Activated naive CD8-positive, alpha-beta T cell treated with anti-CD3 and anti-CD28 coated beads, Interleukin-2, amount 10 ng/mL, durations not matched to agents 7 days and 5 days (primary cell): ENCODE measurements at regions not wholly inside any gene's neighbourhood (a gene's known extent, or its start where the extent isn't known, plus 50 kb on each side); places are given as distances from the start of the nearest gene placed in this dataset.

Experiments
- ATAC-seq: fragments of 150-1000 bp; cut with Tn5 transposase; one replicate; pipeline ENCODE4 v1.10.0; 2021; ENCODE audit warnings: low read depth, moderate library complexity
- POLR2A ChIA-PET: fragments of 350-600 bp; sonication (Branson Sonifier 250); formaldehyde crosslinking; loops from one replicate; lab custom pipeline; 2021; ENCODE audit warnings: antibody characterized with exemption; lab: Charles Lee
- DNase-seq: peaks from one replicate; pipeline ENCODE4 v3.0.0; 2021
- H3K27ac Mint-ChIP-seq: one replicate; pipeline ENCODE4 v1.8.0; 2022; ENCODE audit warnings: mild to moderate bottlenecking, mixed read lengths
- H3K27me3 Mint-ChIP-seq: one replicate; pipeline ENCODE4 v1.8.0; 2022; ENCODE audit warnings: mild to moderate bottlenecking, moderate library complexity, mixed read lengths
- H3K36me3 Mint-ChIP-seq: one replicate; pipeline ENCODE4 v1.8.0; 2021; ENCODE audit warnings: mild to moderate bottlenecking, mixed read lengths
- H3K4me1 Mint-ChIP-seq: one replicate; pipeline ENCODE4 v1.8.0; 2021; ENCODE audit warnings: mixed read lengths
- H3K4me3 Mint-ChIP-seq: one replicate; pipeline ENCODE4 v1.8.0; 2022; ENCODE audit warnings: mild to moderate bottlenecking, moderate library complexity, mixed read lengths
- H3K9me3 Mint-ChIP-seq: one replicate; pipeline ENCODE4 v1.8.0; 2021; ENCODE audit warnings: mixed read lengths

- Mint-ChIP-seq H3K9me3 (peaks cover 5% of the 10 kb centered on the region), H3K27ac (no peak overlapping the region), H3K4me1 (no peaks in the 10 kb centered on the region), H3K36me3 (no peaks in the 10 kb centered on the region), H3K4me3 (no peak overlapping the region), H3K27me3 (no peaks in the 10 kb centered on the region)
- POLR2A ChIA-PET, result no interaction called here
- ATAC-seq, result no peak
- DNase-seq, result no peak
Observed at GRCh38 chr3:162007722-162008121, 511.1 kb downstream of the OTOL1 start.

GRCh38 chr3:162012633-162013032 is 516.0 kb downstream of the OTOL1 start:
- H3K27ac Mint-ChIP-seq, result no peak overlapping the region
- ATAC-seq (no peak), DNase-seq (no peak)
- POLR2A ChIA-PET, result no interaction called here
- H3K27me3 Mint-ChIP-seq, result no peaks in the 10 kb centered on the region
- no peaks in the 10 kb centered on the region for H3K36me3 Mint-ChIP-seq
- H3K9me3 Mint-ChIP-seq, result peaks cover 2% of the 10 kb centered on the region
- H3K4me3 Mint-ChIP-seq, result no peak overlapping the region
- H3K4me1 Mint-ChIP-seq, result no peaks in the 10 kb centered on the region

GRCh38 chr3:162014284-162014683 is 517.7 kb downstream of the OTOL1 start:
- H3K9me3 Mint-ChIP-seq, result peaks cover 2% of the 10 kb centered on the region
- H3K36me3 Mint-ChIP-seq, result no peaks in the 10 kb centered on the region
- no peak overlapping the region for H3K4me3 Mint-ChIP-seq
- H3K27me3 Mint-ChIP-seq, result no peaks in the 10 kb centered on the region
- no peak overlapping the region for H3K27ac Mint-ChIP-seq
- DNase-seq (no peak), ATAC-seq (no peak)
- no peaks in the 10 kb centered on the region for H3K4me1 Mint-ChIP-seq
- POLR2A ChIA-PET, result no interaction called here

GRCh38 chr3:162015856-162016255 is 519.2 kb downstream of the OTOL1 start:
- ATAC-seq (no peak), DNase-seq (no peak)
- Mint-ChIP-seq H3K9me3 (peaks cover 2% of the 10 kb centered on the region), H3K4me1 (no peaks in the 10 kb centered on the region), H3K36me3 (no peaks in the 10 kb centered on the region), H3K27me3 (no peaks in the 10 kb centered on the region), H3K4me3 (no peak overlapping the region), H3K27ac (no peak overlapping the region)
- POLR2A ChIA-PET, result no interaction called here

GRCh38 chr3:162019817-162020216 is 523.2 kb downstream of the OTOL1 start:
- DNase-seq, result no peak
- no peak overlapping the region for H3K27ac Mint-ChIP-seq
- no peaks in the 10 kb centered on the region for H3K27me3 Mint-ChIP-seq

GRCh38 chr3:162021206-162021605 is 524.6 kb downstream of the OTOL1 start:
- H3K27ac Mint-ChIP-seq, result no peak overlapping the region
- H3K4me1 Mint-ChIP-seq, result no peaks in the 10 kb centered on the region
- no peaks in the 10 kb centered on the region for H3K36me3 Mint-ChIP-seq
- POLR2A ChIA-PET, result no interaction called here
- ATAC-seq, result no peak
- H3K27me3 Mint-ChIP-seq, result no peaks in the 10 kb centered on the region
- no peak for DNase-seq
- no peak overlapping the region for H3K4me3 Mint-ChIP-seq
- no peaks in the 10 kb centered on the region for H3K9me3 Mint-ChIP-seq

More at GRCh38 chr3:162019817-162020216, 523.2 kb downstream of the OTOL1 start:
- no peaks in the 10 kb centered on the region for H3K36me3 Mint-ChIP-seq
- POLR2A ChIA-PET, result no interaction called here
- H3K9me3 Mint-ChIP-seq, result no peaks in the 10 kb centered on the region
- no peak overlapping the region for H3K4me3 Mint-ChIP-seq
- no peaks in the 10 kb centered on the region for H3K4me1 Mint-ChIP-seq
- ATAC-seq, result no peak

GRCh38 chr3:162022911-162023310 is 526.3 kb downstream of the OTOL1 start:
- no peaks in the 10 kb centered on the region for H3K9me3 Mint-ChIP-seq
- no peaks in the 10 kb centered on the region for H3K27me3 Mint-ChIP-seq
- no peak overlapping the region for H3K4me3 Mint-ChIP-seq
- no peak for DNase-seq
- H3K27ac Mint-ChIP-seq, result no peak overlapping the region
- POLR2A ChIA-PET, result no interaction called here
- no peaks in the 10 kb centered on the region for H3K4me1 Mint-ChIP-seq
- no peaks in the 10 kb centered on the region for H3K36me3 Mint-ChIP-seq
- ATAC-seq, result no peak

- Mint-ChIP-seq H3K27ac (no peak overlapping the region), H3K27me3 (no peaks in the 10 kb centered on the region), H3K36me3 (no peaks in the 10 kb centered on the region), H3K4me1 (no peaks in the 10 kb centered on the region), H3K9me3 (no peaks in the 10 kb centered on the region), H3K4me3 (no peak overlapping the region)
- DNase-seq (no peak), ATAC-seq (no peak)
- POLR2A ChIA-PET, result no interaction called here
Observed at GRCh38 chr3:162029736-162030135, 533.1 kb downstream of the OTOL1 start.

GRCh38 chr3:162034368-162034767 is 537.8 kb downstream of the OTOL1 start:
- Mint-ChIP-seq H3K27me3 (no peaks in the 10 kb centered on the region), H3K4me3 (no peak overlapping the region), H3K9me3 (no peaks in the 10 kb centered on the region), H3K4me1 (no peaks in the 10 kb centered on the region), H3K27ac (no peak overlapping the region), H3K36me3 (no peaks in the 10 kb centered on the region)
- ATAC-seq, result no peak
- DNase-seq, result no peak
- POLR2A ChIA-PET, result no interaction called here

GRCh38 chr3:162041622-162042021 is 545.0 kb downstream of the OTOL1 start:
- H3K27me3 Mint-ChIP-seq, result no peaks in the 10 kb centered on the region
- no peaks in the 10 kb centered on the region for H3K36me3 Mint-ChIP-seq
- no peaks in the 10 kb centered on the region for H3K4me1 Mint-ChIP-seq
- no peak overlapping the region for H3K4me3 Mint-ChIP-seq
- H3K9me3 Mint-ChIP-seq, result no peaks in the 10 kb centered on the region
- H3K27ac Mint-ChIP-seq, result no peak overlapping the region
- POLR2A ChIA-PET, result no interaction called here
- no peak for DNase-seq
- no peak for ATAC-seq

- H3K4me3 Mint-ChIP-seq, result no peak overlapping the region
- H3K27me3 Mint-ChIP-seq, result no peaks in the 10 kb centered on the region
- POLR2A ChIA-PET, result no interaction called here
- no peaks in the 10 kb centered on the region for H3K36me3 Mint-ChIP-seq
- no peak for ATAC-seq
- H3K4me1 Mint-ChIP-seq, result no peaks in the 10 kb centered on the region
- no peak overlapping the region for H3K27ac Mint-ChIP-seq
- no peaks in the 10 kb centered on the region for H3K9me3 Mint-ChIP-seq
- DNase-seq, result no peak
Observed at GRCh38 chr3:162052636-162053035, 556.0 kb downstream of the OTOL1 start.

- DNase-seq, result no peak
- ATAC-seq, result no peak
- POLR2A ChIA-PET, result no interaction called here
- H3K4me3 Mint-ChIP-seq, result no peak overlapping the region
- H3K9me3 Mint-ChIP-seq, result no peaks in the 10 kb centered on the region
- no peaks in the 10 kb centered on the region for H3K27me3 Mint-ChIP-seq
- H3K4me1 Mint-ChIP-seq, result no peaks in the 10 kb centered on the region
- no peaks in the 10 kb centered on the region for H3K36me3 Mint-ChIP-seq
- no peak overlapping the region for H3K27ac Mint-ChIP-seq
Observed at GRCh38 chr3:162072656-162073164, 576.1 kb downstream of the OTOL1 start.

- Mint-ChIP-seq H3K4me1 (no peaks in the 10 kb centered on the region), H3K27me3 (no peaks in the 10 kb centered on the region), H3K4me3 (no peak overlapping the region)
Observed at GRCh38 chr3:162073422-162073975, 576.9 kb downstream of the OTOL1 start.

GRCh38 chr3:162077108-162077507 is 580.5 kb downstream of the OTOL1 start:
- Mint-ChIP-seq H3K36me3 (no peaks in the 10 kb centered on the region), H3K27me3 (no peaks in the 10 kb centered on the region), H3K27ac (no peak overlapping the region), H3K9me3 (peaks cover under 1% of the 10 kb centered on the region), H3K4me3 (no peak overlapping the region), H3K4me1 (no peaks in the 10 kb centered on the region)
- DNase-seq (no peak), ATAC-seq (no peak)
- POLR2A ChIA-PET, result no interaction called here

More at GRCh38 chr3:162073422-162073975, 576.9 kb downstream of the OTOL1 start:
- POLR2A ChIA-PET, result no interaction called here
- DNase-seq (no peak), ATAC-seq (no peak)
- Mint-ChIP-seq H3K27ac (no peak overlapping the region), H3K36me3 (no peaks in the 10 kb centered on the region), H3K9me3 (no peaks in the 10 kb centered on the region)
